ENCODE measurements at regions not wholly inside any gene's neighbourhood (a gene's known extent, or its start where the extent isn't known, plus 50 kb on each side); places are given as distances from the start of the nearest gene placed in this dataset.

GRCh38 chr3:43894176-43895049, 203.7 kb downstream of the ABHD5 start:
- no peak for DNase-seq (ENCODE audit: low read depth)

GRCh38 chr3:43895573-43895972, 204.8 kb downstream of the ABHD5 start:
- DNase-seq (ENCODE audit: low read depth) = no peak

GRCh38 chr3:43902415-43902814, 211.7 kb downstream of the ABHD5 start:
- no peak for DNase-seq (ENCODE audit: low read depth)

GRCh38 chr3:43905157-43905556, 214.4 kb downstream of the ABHD5 start:
- no peak for DNase-seq (ENCODE audit: low read depth)

- no peak for DNase-seq (ENCODE audit: low read depth)
Observed at GRCh38 chr3:43906849-43907507, 216.2 kb downstream of the ABHD5 start.

- no peak for DNase-seq (ENCODE audit: low read depth)
Observed at GRCh38 chr3:43907508-43907858, 216.7 kb downstream of the ABHD5 start.

- no peak for DNase-seq (ENCODE audit: low read depth)
Observed at GRCh38 chr3:43908456-43908855, 217.7 kb downstream of the ABHD5 start.

GRCh38 chr3:43909149-43909548, 218.4 kb downstream of the ABHD5 start:
- DNase-seq (ENCODE audit: low read depth) = no peak

GRCh38 chr3:43910750-43911149, 220.0 kb downstream of the ABHD5 start:
- no peak for DNase-seq (ENCODE audit: low read depth)

- DNase-seq (ENCODE audit: low read depth) = no peak
Observed at GRCh38 chr3:43913036-43913948, 222.6 kb downstream of the ABHD5 start.

GRCh38 chr3:43914269-43914668, 223.5 kb downstream of the ABHD5 start:
- no peak for DNase-seq (ENCODE audit: low read depth)

- DNase-seq (ENCODE audit: low read depth) = no peak
Observed at GRCh38 chr3:43915546-43915945, 224.8 kb downstream of the ABHD5 start.

- no peak for DNase-seq (ENCODE audit: low read depth)
Observed at GRCh38 chr3:43917361-43917760, 226.6 kb downstream of the ABHD5 start.

- DNase-seq (ENCODE audit: low read depth) = no peak
Observed at GRCh38 chr3:43919029-43919428, 228.3 kb downstream of the ABHD5 start.

- no peak for DNase-seq (ENCODE audit: low read depth)
Observed at GRCh38 chr3:43921056-43921648, 230.4 kb downstream of the ABHD5 start.

GRCh38 chr3:43922374-43922773, 231.6 kb downstream of the ABHD5 start:
- DNase-seq (ENCODE audit: low read depth) = no peak

GRCh38 chr3:43923104-43923882, 232.6 kb downstream of the ABHD5 start:
- DNase-seq (ENCODE audit: low read depth) = no peak

GRCh38 chr3:43926055-43926454, 235.3 kb downstream of the ABHD5 start:
- DNase-seq (ENCODE audit: low read depth) = no peak

- DNase-seq (ENCODE audit: low read depth) = no peak
Observed at GRCh38 chr3:43932921-43933320, 242.2 kb downstream of the ABHD5 start.

GRCh38 chr3:43948013-43948412, 257.3 kb downstream of the ABHD5 start:
- DNase-seq (ENCODE audit: low read depth) = no peak

- DNase-seq (ENCODE audit: low read depth) = no peak
Observed at GRCh38 chr3:43949594-43949993, 258.9 kb downstream of the ABHD5 start.

Measured in activated T-cell treated with anti-CD3 and anti-CD28 coated beads for 1 hour (primary cell).